B cell (primary cell): ENCODE measurements at regions not wholly inside any gene's neighbourhood (a gene's known extent, or its start where the extent isn't known, plus 50 kb on each side); places are given as distances from the start of the nearest gene placed in this dataset.
"Not testable (repeated sequence)": the region's sequence is repeated elsewhere in the genome, so short reads cannot be mapped to it uniquely, and the experiment has no call there.

Experiments
- ATAC-seq: fragments of 200-7000 bp; cut with Tn5 transposase; one replicate; pipeline ENCODE4 v1.10.0; 2021; ENCODE audit warnings: low read depth, mild to moderate bottlenecking, moderate number of reproducible peaks, moderate library complexity
- CTCF ChIA-PET: fragments of 350-600 bp; sonication (Branson Sonifier 250); formaldehyde crosslinking; loops from one replicate; lab custom pipeline; 2021; ENCODE audit warnings: antibody characterized with exemption, inconsistent platforms; lab: Charles Lee
- POLR2A ChIA-PET: fragments of 350-600 bp; sonication (Branson Sonifier 250); formaldehyde crosslinking; loops from one replicate; lab custom pipeline; 2021; ENCODE audit warnings: antibody characterized with exemption; lab: Charles Lee
- DNase-seq: peaks from one replicate; pipeline ENCODE4 v3.0.0; 2013
- H2AFZ ChIP-seq: 2 replicates; pipeline ENCODE4 v1.6.1; 2012; ENCODE audit warnings: mild to moderate bottlenecking, low read depth, low read length; ENCODE audit not compliant: insufficient read depth, poor library complexity, severe bottlenecking
- H3K27ac ChIP-seq, 2 donors: 1 replicate in 1 of 2; 2 replicates in 1 of 2; pipeline ENCODE4 v1.5.1; 2012 to 2013; ENCODE audit warnings: low read length in 2 of 2, mild to moderate bottlenecking in 2 of 2, moderate library complexity in 1 of 2
- H3K27me3 ChIP-seq, 4 experiments: fragments of 200-600 bp in 1 of 4; sonication (generic) in 1 of 4; replicated peaks in 1 of 4; 1 replicate in 2 of 4; 2 replicates in 2 of 4; pipeline versions ENCODE4 v1.6.1 to v1.7.0; 2013 to 2016; ENCODE audit warnings: low read length in 3 of 4, mild to moderate bottlenecking in 2 of 4, mixed read lengths in 1 of 4, moderate library complexity in 1 of 4; ENCODE audit not compliant: insufficient read depth in 4 of 4, control insufficient read depth in 3 of 4; ENCODE audit errors: control extremely low read depth in 1 of 4
- H3K36me3 ChIP-seq, 2 experiments: replicated peaks in 1 of 2; 1 replicate in 1 of 2; 2 replicates in 1 of 2; pipeline versions ENCODE4 v1.6.1 to v1.7.1; 2013; ENCODE audit warnings: low read length in 1 of 2; ENCODE audit not compliant: insufficient read depth in 2 of 2, control insufficient read depth in 1 of 2; ENCODE audit errors: control extremely low read depth in 1 of 2, extremely low read depth in 1 of 2
- H3K4me1 ChIP-seq, 2 donors: fragments of 200-600 bp in 1 of 2; sonication (generic) in 1 of 2; 1 replicate in 1 of 2; 2 replicates in 1 of 2; pipeline versions ENCODE4 v1.5.1 to v1.6.1; 2013 to 2017; ENCODE audit warnings: low read length in 2 of 2; ENCODE audit not compliant: control insufficient read depth in 2 of 2, insufficient read depth in 2 of 2
- H3K4me2 ChIP-seq: replicated peaks from 2 replicates; pipeline ENCODE3; 2012; ENCODE audit warnings: mild to moderate bottlenecking, low read depth, low read length; ENCODE audit not compliant: poor library complexity, severe bottlenecking
- H3K4me3 ChIP-seq, 5 experiments: fragments of 200-600 bp in 1 of 5; sonication (generic) in 1 of 5; 1 replicate in 3 of 5; 2 replicates in 2 of 5; pipeline versions ENCODE4 v1.5.1 to v1.7.0; 2011 to 2016; ENCODE audit warnings: low read length in 4 of 5, mild to moderate bottlenecking in 4 of 5, low read depth in 2 of 5, control low read depth in 1 of 5, moderate library complexity in 1 of 5; ENCODE audit not compliant: insufficient read depth in 1 of 5; ENCODE audit errors: control extremely low read depth in 1 of 5, extremely low read depth in 1 of 5
- H3K79me2 ChIP-seq: fragments of 200-600 bp; sonication (generic); one replicate; pipeline ENCODE4 v1.6.0; 2016; ENCODE audit warnings: low read length; ENCODE audit not compliant: control insufficient read depth, insufficient read depth
- H3K9ac ChIP-seq: fragments of 200-600 bp; sonication (generic); 2 replicates; pipeline ENCODE4 v1.6.1; 2017; ENCODE audit warnings: mild to moderate bottlenecking, low read length, moderate library complexity
- H3K9me3 ChIP-seq, 3 donors: one replicate each; pipeline versions ENCODE4 v1.6.1 to v1.7.1; 2013; ENCODE audit warnings: low read length in 2 of 3; ENCODE audit not compliant: control insufficient read depth in 2 of 3, insufficient read depth in 1 of 3; ENCODE audit errors: control extremely low read depth in 1 of 3
- H4K20me1 ChIP-seq: 2 replicates; pipeline ENCODE4 v1.6.0; 2012; ENCODE audit warnings: mild to moderate bottlenecking, low read length; ENCODE audit not compliant: insufficient read depth, control insufficient read depth, poor library complexity, severe bottlenecking
- H3K27ac Mint-ChIP-seq: one replicate; pipeline ENCODE4 v1.8.0; 2021; ENCODE audit warnings: mixed read lengths
- H3K27me3 Mint-ChIP-seq: one replicate; pipeline ENCODE4 v1.8.0; 2021; ENCODE audit warnings: mixed read lengths
- H3K4me1 Mint-ChIP-seq: one replicate; pipeline ENCODE4 v1.8.0; 2021; ENCODE audit warnings: mixed read lengths
- H3K4me3 Mint-ChIP-seq: one replicate; pipeline ENCODE4 v1.8.0; 2021; ENCODE audit warnings: mixed read lengths
- H3K9me3 Mint-ChIP-seq: one replicate; pipeline ENCODE4 v1.8.0; 2022; ENCODE audit warnings: mixed read lengths; ENCODE audit not compliant: insufficient read depth
- EZH2 ChIP-seq: IDR thresholded peaks from 2 replicates; pipeline ENCODE4 v1.6.1; 2012; ENCODE audit warnings: borderline replicate concordance, low read depth, mild to moderate bottlenecking, moderate library complexity, low read length; ENCODE audit not compliant: insufficient read depth, poor library complexity, severe bottlenecking
- whole genome bisulfite sequencing: methylation state at CpG from one replicate; pipeline ENCODE4 v1.1.5; 2013; ENCODE audit warnings: missing lambda C conversion rate; ENCODE audit not compliant: insufficient coverage; 5-methylcytosine and 5-hydroxymethylcytosine counted together
- intact Hi-C: fragments of 100-400 bp; cut with micrococcal nuclease; formaldehyde crosslinking; loops from one replicate; pipeline ENCODE4 v1.10.0; 2022
- TF ChIP-seq, protein P1 (sequence below): fragments of 200-600 bp; IDR thresholded peaks from one replicate; pipeline ENCODE4 v1.8.0; 2022; ENCODE audit warnings: antibody characterized with exemption, mild to moderate bottlenecking

DNA sequence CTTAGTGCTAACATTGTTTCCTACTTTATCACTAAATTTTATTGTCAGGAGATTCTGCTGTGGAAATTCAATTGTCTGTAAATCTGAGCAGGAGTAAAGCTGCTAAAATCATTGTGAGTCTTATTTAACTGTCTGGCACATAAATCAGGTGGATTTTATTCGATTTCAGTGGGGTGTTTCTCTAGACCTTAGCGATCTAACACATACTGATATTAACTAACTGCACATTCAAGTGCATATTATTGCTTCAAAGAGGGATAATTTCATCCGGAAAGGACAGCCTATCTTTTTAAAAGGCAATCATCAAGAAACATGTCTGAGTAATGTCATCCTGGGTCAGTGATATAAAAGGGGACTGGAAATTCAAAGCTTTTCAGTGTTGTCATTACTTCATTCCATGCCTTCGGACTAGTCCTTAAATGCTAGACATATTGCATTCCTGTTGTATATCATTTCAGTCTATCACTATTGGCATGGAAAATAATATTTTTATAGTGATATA, 388.7 kb downstream of the PCDH10 start:
- Mint-ChIP-seq H3K9me3 (peaks cover 6% of the 10 kb centered on the region), H3K27me3 (no peaks in the 10 kb centered on the region), H3K4me1 (no peaks in the 10 kb centered on the region), H3K27ac (no peak overlapping the region), H3K4me3 (no peak overlapping the region)
- H3K27ac ChIP-seq = no peak overlapping the region
- TF ChIP-seq, protein P1, sequence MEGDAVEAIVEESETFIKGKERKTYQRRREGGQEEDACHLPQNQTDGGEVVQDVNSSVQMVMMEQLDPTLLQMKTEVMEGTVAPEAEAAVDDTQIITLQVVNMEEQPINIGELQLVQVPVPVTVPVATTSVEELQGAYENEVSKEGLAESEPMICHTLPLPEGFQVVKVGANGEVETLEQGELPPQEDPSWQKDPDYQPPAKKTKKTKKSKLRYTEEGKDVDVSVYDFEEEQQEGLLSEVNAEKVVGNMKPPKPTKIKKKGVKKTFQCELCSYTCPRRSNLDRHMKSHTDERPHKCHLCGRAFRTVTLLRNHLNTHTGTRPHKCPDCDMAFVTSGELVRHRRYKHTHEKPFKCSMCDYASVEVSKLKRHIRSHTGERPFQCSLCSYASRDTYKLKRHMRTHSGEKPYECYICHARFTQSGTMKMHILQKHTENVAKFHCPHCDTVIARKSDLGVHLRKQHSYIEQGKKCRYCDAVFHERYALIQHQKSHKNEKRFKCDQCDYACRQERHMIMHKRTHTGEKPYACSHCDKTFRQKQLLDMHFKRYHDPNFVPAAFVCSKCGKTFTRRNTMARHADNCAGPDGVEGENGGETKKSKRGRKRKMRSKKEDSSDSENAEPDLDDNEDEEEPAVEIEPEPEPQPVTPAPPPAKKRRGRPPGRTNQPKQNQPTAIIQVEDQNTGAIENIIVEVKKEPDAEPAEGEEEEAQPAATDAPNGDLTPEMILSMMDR = no peak
- no peak for TF ChIP-seq EZH2
- no peak overlapping the region for H3K4me2 ChIP-seq
- ATAC-seq (no peak), DNase-seq (no peak)
- no peak overlapping the region for H2AFZ ChIP-seq
- H3K9ac ChIP-seq = no peak overlapping the region
- intact Hi-C loops = no loop called here
- no peaks in the 10 kb centered on the region for H3K4me1 ChIP-seq
- ChIA-PET CTCF (no interaction called here), POLR2A (no interaction called here)
- H3K4me3 ChIP-seq = no peak overlapping the region
- H3K36me3 ChIP-seq = no peaks in the 10 kb centered on the region
- WGBS = no CpG with 5 or more reads among the region's 4 CpGs
- H3K79me2 ChIP-seq = no peaks in the 10 kb centered on the region
- H3K27me3 ChIP-seq = no peaks in the 10 kb centered on the region
- H3K9me3 ChIP-seq = no peaks in the 10 kb centered on the region
- no peaks in the 10 kb centered on the region for H4K20me1 ChIP-seq

GRCh38 chr4:133534224-133534623, 385.1 kb downstream of the PCDH10 start:
- H3K27me3 ChIP-seq, H3K9me3 ChIP-seq, H3K4me1 ChIP-seq, H2AFZ ChIP-seq, H4K20me1 ChIP-seq, CTCF ChIA-PET, POLR2A ChIA-PET, H3K4me3 ChIP-seq, H3K4me1 Mint-ChIP-seq, H3K27ac ChIP-seq, intact Hi-C loops, H3K79me2 ChIP-seq, DNase-seq, H3K4me2 ChIP-seq, H3K9ac ChIP-seq, H3K27me3 Mint-ChIP-seq, H3K36me3 ChIP-seq, ATAC-seq, H3K27ac Mint-ChIP-seq, H3K4me3 Mint-ChIP-seq, H3K9me3 Mint-ChIP-seq: not testable (repeated sequence)
- 70% methylated on average over 5 of the region's 6 CpGs for WGBS
